ENCODE measurements at regions not wholly inside any gene's neighbourhood (a gene's known extent, or its start where the extent isn't known, plus 50 kb on each side); places are given as distances from the start of the nearest gene placed in this dataset.

DNA sequence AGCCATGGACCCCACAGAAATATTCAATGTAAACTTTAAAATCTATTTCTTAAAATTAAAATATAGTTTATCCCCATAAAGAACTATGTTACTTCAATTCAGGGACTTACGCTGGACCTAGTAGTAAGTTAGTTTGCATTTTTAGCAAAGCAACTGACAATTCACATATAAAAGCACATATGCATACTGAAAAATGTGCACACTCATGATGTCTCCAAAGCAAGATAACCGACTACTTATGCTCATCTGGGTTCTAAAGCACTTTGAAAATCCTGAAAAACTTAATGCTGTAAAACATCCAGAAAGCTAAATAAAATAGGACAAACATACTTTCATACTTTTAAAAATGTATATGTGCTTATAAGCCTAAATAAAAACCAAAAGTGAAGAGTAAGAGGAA is 264.4 kb upstream of the GAS1 start:
- TF ChIP-seq POLR2A (IDR thresholded peaks at IDR 0.05), result no peak
- TF ChIP-seq, protein P1, sequence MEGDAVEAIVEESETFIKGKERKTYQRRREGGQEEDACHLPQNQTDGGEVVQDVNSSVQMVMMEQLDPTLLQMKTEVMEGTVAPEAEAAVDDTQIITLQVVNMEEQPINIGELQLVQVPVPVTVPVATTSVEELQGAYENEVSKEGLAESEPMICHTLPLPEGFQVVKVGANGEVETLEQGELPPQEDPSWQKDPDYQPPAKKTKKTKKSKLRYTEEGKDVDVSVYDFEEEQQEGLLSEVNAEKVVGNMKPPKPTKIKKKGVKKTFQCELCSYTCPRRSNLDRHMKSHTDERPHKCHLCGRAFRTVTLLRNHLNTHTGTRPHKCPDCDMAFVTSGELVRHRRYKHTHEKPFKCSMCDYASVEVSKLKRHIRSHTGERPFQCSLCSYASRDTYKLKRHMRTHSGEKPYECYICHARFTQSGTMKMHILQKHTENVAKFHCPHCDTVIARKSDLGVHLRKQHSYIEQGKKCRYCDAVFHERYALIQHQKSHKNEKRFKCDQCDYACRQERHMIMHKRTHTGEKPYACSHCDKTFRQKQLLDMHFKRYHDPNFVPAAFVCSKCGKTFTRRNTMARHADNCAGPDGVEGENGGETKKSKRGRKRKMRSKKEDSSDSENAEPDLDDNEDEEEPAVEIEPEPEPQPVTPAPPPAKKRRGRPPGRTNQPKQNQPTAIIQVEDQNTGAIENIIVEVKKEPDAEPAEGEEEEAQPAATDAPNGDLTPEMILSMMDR (IDR thresholded peaks at IDR 0.05), result no peak
